HG03066 (cell line): ENCODE measurements at regions not wholly inside any gene's neighbourhood (a gene's known extent, or its start where the extent isn't known, plus 50 kb on each side); places are given as distances from the start of the nearest gene placed in this dataset.

Source experiments
- ATAC-seq: cut with Tn5 transposase; IDR thresholded peaks from one replicate; pipeline ENCODE4 v1.9.1; 2021; ENCODE audit warnings: low read depth; ENCODE audit not compliant: unreplicated experiment

DNA sequence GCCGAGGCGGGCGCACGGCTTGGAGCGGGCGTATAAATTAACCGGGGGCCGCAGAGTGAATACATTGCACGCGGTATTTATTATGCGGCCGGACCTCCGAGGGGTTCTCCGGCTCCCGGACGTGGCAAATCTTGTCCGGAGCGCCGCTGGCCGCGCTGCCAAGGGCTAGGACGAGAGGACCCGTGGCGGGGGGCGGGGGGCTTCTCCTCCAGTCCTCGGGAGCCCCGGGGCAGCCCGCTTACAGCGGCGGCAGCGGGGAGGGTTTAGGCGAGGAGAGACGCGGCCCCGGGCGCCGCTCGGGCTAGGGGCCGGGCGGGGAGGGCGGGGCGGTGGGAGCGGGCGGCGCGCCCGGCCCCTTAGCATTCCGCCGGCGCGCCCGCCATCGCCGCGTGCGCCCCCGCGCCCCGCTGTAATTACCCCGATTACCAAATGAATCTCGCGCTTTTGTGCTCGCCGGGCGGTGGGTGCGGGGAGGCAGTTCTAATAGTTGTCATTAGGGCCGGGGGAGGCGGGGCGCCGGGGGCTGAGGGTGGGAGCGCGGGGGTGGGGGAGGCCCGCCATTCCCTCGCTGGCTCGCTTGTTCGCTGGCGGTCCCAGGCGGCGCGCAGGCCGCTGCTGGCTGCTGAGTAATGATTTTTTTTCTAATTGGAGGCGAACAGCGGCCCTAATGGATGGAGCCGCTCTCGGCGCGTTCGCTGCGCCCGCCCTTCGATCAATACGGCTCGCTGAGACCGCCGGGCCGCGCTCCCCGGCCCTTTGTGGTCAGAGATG is 276.6 kb downstream of the BCOR start:
- no peak for ATAC-seq

DNA sequence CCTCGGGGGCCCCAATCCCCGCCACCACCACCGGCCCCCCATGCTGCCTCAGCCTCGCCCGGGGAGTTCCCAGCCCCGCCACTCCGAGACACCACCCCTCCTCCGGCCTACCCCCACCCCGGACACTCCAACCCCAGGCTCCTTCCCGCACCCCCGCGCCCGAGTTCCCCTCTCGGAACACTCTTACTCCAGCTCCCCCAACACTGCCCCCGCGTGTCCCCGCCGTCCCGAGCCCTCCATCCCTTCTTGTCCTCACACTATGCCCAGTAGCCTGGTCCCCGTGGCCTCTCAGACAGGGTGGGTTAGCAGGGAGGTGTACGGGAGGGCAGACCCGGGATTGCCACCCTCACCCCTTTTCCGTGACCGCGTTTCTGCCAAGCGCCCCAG is 276.1 kb downstream of the BCOR start:
- no peak for ATAC-seq

DNA sequence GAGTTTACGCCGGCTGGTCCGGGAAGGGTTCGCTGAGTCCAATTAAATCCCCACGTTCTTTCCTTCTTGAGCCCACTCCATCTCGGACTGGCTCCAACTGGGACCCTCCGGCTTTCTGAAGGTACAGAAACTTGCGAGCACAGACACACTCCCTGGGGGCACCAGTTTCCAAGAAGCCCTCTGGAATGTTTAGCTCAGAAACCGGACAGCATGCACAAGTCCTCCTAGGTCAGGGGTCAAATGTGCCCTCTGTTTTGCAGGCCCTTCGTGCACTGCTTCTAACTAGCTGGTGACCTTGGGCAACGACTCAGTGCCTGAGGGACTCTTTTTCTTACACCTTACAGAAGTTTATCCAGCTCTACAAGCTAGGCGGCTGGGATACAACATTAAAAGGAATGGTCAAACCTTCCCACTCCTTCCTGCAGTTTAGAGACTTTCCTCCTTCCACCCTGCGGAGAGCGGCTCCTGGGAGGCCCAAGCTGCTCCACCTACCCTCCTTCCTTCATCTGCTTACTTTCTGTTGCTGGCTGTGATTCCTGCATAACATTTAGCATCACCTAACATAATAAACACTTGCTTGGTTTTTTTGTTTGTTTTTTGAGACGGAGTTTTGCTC is 275.5 kb downstream of the BCOR start:
- no peak for ATAC-seq

DNA sequence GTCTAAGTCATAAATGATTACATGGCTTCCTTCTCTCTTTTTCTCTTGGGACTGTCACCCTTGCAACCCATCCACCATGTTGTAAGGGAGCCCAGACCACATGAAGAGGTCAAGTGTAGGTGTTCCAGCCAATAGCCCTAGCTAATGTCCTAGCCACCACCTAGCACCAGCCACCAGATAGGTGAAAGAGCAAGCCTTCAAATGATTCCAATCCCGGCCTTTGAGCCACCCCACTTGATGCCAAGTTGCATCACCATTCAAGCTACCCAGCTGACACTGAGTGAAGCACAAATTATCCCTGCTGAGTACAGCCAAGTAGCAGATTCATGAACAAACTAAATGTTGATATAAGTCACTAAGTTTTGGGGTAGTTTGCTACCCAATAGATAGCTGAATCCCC is 274.3 kb downstream of the BCOR start:
- ATAC-seq: no peak

DNA sequence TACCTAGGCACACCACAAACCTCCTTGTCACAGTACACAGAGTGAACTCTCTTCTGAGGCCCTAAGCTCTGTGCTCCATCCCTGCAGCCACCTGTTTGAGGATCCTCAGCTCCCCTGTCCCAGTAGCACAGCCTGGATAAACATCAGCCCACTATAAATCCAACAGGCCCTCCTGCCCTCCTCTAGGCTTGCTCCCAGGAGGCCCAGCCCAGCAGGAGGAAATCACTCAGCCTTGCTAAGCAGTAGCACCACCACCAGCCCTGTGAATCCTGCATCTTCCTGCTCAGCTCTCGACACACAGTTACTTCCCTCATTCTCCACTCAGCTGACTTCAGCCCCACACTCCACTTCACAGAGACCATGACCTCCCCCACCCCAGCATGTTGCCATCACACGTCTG is 273.9 kb downstream of the BCOR start:
- ATAC-seq: no peak

DNA sequence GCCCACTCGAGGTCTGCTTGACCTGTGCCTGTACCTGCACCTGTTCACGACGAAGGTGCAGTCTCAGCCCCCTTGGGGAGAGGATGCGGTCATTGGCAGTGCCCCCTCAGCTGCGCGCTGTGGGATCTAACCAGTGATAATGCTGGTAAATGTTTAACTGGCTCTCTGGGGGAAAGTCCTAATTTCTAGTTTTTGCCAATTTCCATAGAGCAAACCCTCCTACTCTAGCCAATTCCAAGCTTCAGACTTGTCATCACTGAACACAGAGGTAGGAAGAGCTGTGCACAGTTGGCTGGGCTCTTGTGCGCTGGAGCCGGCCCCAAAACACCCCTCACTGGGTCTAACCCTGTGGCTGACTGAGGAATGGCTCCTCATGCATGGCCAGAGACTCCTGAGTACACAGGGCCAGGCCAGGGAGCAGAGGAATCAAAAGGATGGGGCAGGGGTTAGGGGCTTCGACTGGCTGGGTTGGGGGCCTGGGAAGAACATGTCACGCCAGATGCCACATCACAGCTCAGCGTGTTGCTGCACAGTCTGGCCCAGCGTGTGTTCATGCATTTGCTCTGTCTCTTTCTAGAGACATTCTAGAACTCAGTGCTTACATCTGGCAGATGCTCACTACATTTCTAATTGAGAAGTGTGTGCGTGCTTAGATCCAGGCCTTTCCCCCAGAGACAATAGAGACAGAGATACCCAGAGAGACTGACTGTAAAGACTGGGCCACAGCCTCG is 270.8 kb downstream of the BCOR start:
- no peak for ATAC-seq

DNA sequence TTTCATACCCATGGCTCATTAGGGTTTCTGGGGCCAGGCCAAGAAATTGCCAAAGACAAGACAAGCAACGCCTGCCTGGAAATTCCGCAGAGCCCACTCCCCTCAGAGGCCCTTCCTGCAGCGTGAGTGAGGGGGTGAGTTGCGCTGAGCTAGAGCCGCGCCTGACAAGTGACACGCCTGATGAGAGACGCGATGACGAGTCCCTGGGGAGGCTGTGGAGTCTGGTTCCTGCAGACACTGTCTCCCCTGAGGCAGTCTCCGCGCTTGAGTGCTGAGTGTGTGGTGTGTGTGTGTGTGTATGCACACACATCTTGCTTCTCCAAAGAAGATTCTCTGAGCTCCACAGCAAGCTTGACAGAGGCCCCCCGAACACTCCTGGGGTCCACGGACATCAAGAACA is 269.8 kb downstream of the BCOR start:
- ATAC-seq: no peak

DNA sequence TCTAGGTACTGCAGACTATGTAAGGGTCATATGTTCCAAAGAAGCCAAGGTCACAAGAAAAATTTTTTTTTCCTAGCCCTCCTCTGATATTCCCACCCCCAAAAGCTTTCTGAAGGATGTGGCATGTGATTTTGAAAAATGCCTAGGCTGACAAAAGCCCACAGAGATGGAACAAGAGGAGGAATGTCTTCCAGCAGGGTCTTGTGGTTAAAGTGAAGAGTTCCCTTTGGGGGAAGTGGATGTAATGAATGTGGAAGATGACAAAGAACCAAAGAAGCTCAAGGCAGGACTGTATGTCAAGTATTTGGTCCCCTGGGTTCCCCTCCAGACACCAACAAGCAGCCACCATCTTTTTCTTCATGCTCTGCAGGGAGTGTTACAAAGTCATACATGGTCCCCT is 268.8 kb downstream of the BCOR start:
- ATAC-seq: no peak

DNA sequence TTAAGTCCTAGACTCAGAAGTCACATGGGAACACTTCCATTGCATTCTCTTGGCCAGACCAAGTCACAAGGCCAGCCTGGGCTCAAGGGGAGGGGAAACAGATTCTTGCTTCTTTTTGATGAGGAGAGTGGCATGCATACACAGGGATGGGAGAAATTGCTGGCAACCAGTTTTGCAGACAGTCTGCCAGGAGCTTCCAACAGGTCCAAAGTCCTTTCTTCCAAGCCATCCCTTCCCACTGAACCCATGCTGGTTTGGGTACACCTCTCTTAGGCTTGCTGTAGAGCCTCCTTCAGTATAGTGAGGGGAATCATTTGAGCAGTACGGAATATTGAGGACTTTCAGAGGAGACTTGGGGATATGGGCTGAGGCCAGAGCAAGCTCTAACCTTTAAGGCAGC is 267.8 kb downstream of the BCOR start:
- no peak for ATAC-seq

DNA sequence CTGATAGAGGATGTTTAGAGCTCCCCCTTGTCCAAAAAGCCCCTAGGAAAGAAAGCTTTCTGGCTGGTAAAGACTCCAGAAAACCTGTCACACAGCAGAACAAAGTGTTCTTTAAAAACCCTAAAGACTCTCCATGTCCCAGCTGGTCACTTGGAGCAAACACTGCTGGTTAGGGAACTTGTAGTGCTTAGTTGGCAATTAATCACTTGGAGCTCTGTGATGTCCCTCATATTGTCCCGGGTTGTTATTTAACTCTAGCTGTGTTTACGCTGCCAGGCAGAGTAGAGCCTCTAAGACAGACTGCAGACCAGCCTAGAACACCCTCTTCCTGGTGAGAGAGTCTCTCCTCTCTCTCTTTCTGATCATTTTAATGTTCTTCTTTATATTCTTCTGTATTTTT is 267.3 kb downstream of the BCOR start:
- ATAC-seq: no peak

DNA sequence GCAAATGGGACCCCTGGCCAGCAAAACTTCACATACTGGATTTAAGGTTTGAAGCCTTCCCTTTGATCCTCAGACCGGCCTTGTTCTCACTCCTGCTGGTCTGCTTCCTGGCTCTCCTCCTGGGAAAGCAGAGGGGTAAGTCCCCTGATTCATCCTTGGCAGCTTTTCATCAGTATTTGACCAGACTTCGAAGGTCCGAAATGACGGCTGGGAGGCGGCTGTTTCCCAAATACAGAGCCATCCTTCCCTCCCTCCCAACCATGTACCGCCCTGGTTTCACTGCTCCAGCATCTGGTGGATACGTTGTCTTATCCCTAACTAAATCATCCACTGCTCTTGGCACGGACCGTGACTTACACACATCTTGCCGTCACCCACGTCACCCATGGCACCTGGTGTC is 265.5 kb downstream of the BCOR start:
- ATAC-seq: no peak

DNA sequence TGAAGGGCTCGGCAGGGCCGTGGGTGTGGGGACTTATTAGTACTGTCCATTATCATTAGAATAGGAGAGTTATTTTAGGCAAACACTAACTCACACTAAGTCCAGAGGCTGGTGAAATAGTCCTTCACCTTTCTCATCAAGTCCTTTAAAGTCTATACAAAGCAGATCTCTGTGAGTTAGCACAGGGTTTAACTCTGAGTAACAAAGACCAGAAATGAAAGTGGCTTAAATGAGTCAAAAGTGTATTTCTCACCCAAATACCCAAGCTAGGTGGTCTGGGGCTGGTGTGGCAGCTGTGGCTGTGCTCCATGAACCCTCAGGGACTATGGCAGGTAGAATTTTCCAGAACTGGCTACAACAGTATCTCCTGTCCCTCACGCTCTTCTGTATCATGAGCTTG is 263.2 kb downstream of the BCOR start:
- ATAC-seq: no peak

DNA sequence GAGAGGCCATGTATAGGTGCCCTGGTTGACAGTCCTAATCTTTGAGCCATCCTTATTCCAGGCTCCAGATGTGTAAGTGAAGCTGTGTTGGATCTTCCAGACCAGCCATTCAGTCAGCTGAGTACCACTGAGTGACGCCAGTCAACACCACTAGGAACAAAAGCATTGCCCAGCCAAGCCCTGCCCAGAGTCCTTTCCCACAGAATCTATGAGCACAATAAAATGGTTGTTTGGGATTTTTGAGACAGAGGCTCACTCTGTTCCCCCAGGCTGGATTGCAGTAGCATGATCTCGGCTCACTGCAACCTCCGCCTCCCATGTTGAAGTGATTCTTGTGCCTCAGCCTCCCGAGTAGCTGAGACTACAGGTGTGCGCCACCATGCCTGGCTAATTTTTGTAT is 262.5 kb downstream of the BCOR start:
- ATAC-seq: no peak

DNA sequence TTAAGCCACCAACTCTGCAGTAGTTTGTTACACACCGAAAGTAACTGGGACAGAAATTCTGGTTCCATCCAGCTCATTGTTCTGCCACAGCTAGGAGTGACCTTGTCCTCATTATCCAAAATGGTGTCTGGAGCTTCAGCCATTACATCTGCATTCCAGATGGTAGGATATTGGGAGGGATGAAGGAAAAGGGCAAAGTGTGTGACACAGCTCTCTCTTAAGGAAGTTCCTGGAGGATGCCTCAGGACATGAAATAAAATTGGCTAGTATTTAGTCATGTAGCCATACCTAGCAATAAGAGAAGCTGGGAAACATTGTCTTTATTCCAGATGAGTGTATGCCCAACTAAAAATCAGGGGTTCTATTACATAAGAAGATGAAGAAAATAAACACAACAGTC is 262.0 kb downstream of the BCOR start:
- no peak for ATAC-seq

DNA sequence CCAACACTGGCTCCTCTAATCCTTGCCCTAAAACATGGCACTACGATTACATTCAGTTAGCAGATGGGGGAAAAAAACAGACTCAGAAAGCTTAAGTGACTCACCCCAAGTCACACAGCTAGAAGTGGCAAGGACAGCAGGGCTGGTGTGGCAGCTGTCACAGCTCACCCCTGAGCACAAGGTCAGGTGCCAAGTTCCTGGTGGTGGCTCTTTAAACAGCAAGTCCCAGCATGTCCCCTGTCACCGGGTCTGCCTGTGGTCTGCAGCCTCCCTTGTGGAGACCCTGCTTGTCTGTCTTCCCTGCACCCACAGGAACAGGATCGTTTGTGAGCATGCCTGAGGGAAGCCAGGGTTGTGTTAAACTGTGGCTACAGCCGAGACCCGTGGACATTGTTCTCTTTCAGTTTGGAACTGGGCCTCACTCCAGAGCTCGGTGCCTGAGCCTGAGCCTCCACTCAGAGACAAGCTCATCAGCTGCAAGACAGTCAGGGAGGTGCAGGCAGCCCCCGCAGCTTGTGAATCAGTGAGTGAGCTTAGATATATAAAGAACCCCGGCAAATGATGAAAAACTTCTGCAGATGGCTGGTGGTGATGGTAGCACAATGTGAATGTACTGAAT is 260.8 kb downstream of the BCOR start:
- no peak for ATAC-seq

DNA sequence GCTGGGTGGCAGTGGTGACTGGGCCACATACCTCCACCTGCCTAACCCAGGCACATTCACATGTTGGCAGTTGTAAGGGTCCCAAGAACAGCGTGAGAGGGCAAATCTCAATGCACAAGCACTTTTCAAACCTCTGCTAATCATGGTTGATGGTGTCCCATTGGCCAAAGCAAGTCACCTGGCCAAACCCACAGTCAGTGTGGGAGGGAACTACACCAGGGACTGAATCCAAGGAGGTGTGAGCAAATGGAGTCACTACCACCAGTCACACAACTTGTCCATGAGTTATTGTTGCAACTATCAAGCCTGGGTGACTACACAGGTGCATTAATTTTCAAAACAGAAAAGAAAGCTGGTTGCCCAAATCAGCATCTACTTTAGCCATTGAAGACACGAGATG is 260.1 kb downstream of the BCOR start:
- ATAC-seq: no peak

DNA sequence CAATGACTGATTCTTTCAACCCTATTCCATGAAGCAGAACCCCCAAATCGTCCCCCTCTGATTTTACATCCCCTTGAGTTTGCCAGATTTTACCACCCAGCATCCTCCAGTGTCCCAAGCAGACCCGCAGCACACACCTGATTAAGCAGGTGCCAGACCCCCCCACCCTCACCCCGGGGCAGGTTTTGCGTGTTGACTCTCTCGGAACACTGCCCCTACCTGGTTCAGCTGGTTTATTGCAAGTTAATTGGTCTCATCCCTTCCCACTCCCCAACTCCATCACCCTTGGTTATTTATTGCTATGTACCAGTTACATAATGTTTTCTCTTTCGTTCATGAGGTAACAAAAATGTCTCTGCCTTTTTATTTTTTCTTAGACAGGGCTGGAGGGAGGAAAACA is 258.4 kb downstream of the BCOR start:
- no peak for ATAC-seq

DNA sequence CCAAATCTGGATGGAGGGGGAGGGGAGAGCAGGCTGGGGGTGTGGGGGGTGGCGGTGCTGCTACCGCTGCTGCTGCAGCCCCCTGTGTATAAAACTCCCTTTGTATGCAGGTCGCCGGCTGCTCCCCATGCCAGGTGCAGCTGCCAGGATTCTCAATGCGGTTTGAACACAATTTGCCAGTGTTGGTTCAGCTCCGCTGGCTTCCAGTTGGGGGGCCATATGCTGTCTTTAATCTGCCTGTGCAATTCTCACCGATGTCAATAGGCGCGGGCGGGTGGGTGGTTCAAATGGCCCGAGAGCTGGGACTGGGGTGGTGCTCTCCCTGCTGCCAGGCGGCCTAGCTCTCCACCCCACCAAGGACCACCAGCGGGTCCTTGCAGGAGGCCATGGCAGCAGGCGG is 257.6 kb downstream of the BCOR start:
- no peak for ATAC-seq

DNA sequence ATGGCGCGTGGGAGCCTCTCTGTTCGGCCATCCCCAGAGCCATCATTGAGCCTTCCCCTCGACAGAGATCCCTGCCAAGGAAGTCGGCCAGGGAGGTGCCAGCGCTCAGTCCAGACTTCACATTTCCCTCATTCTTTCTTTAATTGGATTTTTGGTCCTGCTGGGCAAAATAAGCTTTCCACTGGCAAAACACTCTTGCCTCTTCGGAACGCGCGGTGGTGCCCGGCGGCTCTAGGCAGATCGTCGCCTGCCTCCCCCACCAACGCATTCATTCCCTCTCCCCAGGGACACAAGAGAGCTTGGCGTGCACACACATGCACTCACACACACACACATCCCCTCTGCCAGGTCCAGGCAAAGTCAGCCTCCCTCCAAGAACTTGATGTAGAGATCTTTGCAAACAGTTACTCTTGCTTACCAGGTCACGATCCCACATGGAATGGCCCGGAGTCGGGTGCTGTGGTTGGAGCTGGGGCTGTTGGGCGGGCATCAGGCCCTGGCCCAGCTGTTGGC is 257.1 kb downstream of the BCOR start:
- ATAC-seq: no peak

DNA sequence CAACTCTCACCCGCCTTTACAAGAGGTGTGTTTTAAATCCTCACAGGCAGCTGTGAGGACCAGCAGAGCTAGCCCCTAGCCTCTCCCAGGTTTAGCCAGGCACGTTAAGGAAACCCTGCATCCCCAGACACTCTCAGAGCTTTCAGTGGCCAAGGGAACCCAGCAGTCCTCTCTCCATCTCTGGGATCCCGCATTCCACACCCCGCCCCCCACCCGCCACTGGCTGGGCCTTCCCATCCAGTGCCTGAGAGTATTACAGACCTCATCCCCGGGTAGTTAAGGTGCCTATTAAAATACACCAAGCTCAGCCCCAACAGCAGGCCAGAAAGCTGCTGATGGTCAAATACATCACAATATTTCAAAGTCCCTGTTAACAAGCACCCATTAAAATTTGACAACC is 256.2 kb downstream of the BCOR start:
- ATAC-seq: no peak

DNA sequence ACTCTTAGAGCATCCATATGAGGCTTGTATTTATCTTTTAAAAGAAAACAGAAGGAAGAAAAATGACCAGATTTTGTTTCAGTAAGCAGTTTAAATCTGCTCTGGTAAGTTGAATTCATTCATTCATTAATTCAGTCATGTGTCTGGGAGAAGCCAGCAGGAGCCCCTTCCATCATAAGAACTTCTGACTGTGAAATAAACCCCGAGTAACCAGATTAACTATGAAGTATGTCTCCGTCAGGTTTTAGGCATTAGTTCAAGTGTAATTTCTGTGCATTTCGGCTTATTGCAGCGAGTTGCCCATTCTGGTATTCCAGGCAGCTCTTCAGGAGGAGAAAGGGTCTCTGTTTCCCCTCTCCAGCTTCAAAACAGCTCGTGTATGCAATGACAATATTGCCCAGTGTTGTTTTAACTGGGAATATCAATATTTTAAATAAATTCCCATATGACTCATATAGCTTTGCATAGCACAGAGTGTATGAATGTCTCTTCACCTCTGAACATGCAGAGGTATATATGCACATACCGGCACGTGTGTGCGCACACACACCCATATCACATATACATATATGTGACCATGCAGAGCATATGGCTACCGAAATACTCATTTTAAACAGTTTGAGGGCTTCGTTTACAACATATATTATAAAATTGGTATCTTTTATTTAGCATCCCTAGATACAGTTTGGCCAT is 255.3 kb downstream of the BCOR start:
- ATAC-seq: no peak
